Loucy (cell line): ENCODE measurements at regions not wholly inside any gene's neighbourhood (a gene's known extent, or its start where the extent isn't known, plus 50 kb on each side); places are given as distances from the start of the nearest gene placed in this dataset.

Experiments
- H2AFZ ChIP-seq: fragments of 200-600 bp; sonication (generic); 2 replicates; pipeline ENCODE4 v1.6.0; 2016; ENCODE audit warnings: antibody characterized with exemption, mild to moderate bottlenecking, low read length, moderate library complexity
- H3F3A ChIP-seq: fragments of 200-600 bp; 2 replicates; pipeline ENCODE4 v1.6.0; 2016; ENCODE audit warnings: antibody characterized with exemption, low read depth, mild to moderate bottlenecking
- H3K27me3 ChIP-seq: fragments of 200-600 bp; sonication (generic); 2 replicates; pipeline ENCODE4 v1.6.1; 2014; ENCODE audit warnings: low read length, mild to moderate bottlenecking; ENCODE audit not compliant: insufficient read depth, poor library complexity, severe bottlenecking
- H3K36me3 ChIP-seq: fragments of 200-600 bp; sonication (generic); 2 replicates; pipeline ENCODE4 v1.6.1; 2016; ENCODE audit warnings: low read length; ENCODE audit not compliant: insufficient read depth
- H3K4me1 ChIP-seq: fragments of 200-600 bp; sonication (generic); 2 replicates; pipeline ENCODE4 v1.5.1; 2014; ENCODE audit warnings: low read length, mild to moderate bottlenecking; ENCODE audit not compliant: insufficient read depth, poor library complexity, severe bottlenecking
- H3K4me2 ChIP-seq: fragments of 200-600 bp; sonication (generic); 2 replicates; pipeline ENCODE4 v1.6.0; 2014; ENCODE audit warnings: antibody characterized with exemption, low read length, low read depth, mild to moderate bottlenecking; ENCODE audit not compliant: poor library complexity, severe bottlenecking
- H3K4me3 ChIP-seq: fragments of 200-600 bp; sonication (generic); 2 replicates; pipeline ENCODE4 v1.5.1; 2014; ENCODE audit warnings: low read length, mild to moderate bottlenecking, mixed read lengths; ENCODE audit not compliant: poor library complexity, severe bottlenecking
- H3K79me2 ChIP-seq: fragments of 200-600 bp; sonication (generic); 2 replicates; pipeline ENCODE4 v1.6.1; 2014; ENCODE audit warnings: low read length; ENCODE audit not compliant: insufficient read depth
- H3K9ac ChIP-seq: fragments of 200-600 bp; sonication (generic); 2 replicates; pipeline ENCODE4 v1.6.0; 2014; ENCODE audit warnings: mild to moderate bottlenecking, low read depth, low read length, moderate library complexity; ENCODE audit not compliant: poor library complexity, severe bottlenecking
- H3K9me2 ChIP-seq: fragments of 200-600 bp; sonication (generic); replicated peaks from 2 replicates; pipeline ENCODE4 v1.6.1; 2016; ENCODE audit warnings: low read depth, low read length, mixed read lengths
- H3K9me3 ChIP-seq: fragments of 200-600 bp; sonication (generic); 2 replicates; pipeline ENCODE4 v1.6.1; 2014; ENCODE audit warnings: mild to moderate bottlenecking, antibody characterized with exemption, low read length, low read depth; ENCODE audit not compliant: insufficient read depth
- H4K20me1 ChIP-seq: fragments of 200-600 bp; sonication (generic); 2 replicates; pipeline ENCODE4 v1.6.0; 2014; ENCODE audit warnings: antibody characterized with exemption, low read length, mild to moderate bottlenecking; ENCODE audit not compliant: insufficient read depth, poor library complexity, severe bottlenecking
- EZH2phosphoT487 ChIP-seq: fragments of 200-600 bp; IDR thresholded peaks from 2 replicates; pipeline ENCODE4 v1.6.1; 2018; ENCODE audit warnings: antibody characterized with exemption, mild to moderate bottlenecking, moderate library complexity, borderline replicate concordance
- TF ChIP-seq, protein P1 (sequence below): fragments of 200-600 bp; sonication (generic); conservative IDR thresholded peaks from 2 replicates; pipeline ENCODE4 v1.5.1; 2014; ENCODE audit warnings: mild to moderate bottlenecking, antibody characterized with exemption, low read length

DNA sequence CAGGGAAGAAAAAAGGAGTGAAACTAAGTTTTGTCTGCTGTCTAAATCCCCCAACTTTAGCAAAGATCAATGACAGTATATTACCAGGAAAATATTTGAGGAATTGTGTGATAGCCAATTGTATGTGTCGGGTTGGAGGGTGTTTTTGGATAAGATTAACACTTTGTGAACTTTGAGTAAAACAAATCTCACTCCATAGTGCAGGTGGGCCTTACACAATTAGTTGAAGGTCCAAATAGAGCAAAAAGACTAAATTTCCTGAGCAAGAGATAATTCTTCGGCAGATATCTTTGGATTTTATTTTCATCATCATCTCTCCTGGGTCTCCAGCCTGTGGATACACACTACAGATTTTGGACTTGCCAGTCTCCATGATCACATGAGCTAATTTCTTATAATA, 152.8 kb upstream of the CWC22 start:
- Histone ChIP-seq H3K4me1 (no peaks in the 10 kb centered on the region), H3K27me3 (no peaks in the 10 kb centered on the region), H3K9me3 (no peaks in the 10 kb centered on the region), H3K9ac (no peak overlapping the region), H3K4me2 (no peak overlapping the region), H3K4me3 (no peak overlapping the region), H3F3A (no peaks in the 10 kb centered on the region), H2AFZ (no peak overlapping the region), H3K36me3 (no peaks in the 10 kb centered on the region), H4K20me1 (no peaks in the 10 kb centered on the region), H3K9me2 (no peaks in the 10 kb centered on the region), H3K79me2 (no peaks in the 10 kb centered on the region)
- no peak for TF ChIP-seq EZH2phosphoT487
- TF ChIP-seq, protein P1, sequence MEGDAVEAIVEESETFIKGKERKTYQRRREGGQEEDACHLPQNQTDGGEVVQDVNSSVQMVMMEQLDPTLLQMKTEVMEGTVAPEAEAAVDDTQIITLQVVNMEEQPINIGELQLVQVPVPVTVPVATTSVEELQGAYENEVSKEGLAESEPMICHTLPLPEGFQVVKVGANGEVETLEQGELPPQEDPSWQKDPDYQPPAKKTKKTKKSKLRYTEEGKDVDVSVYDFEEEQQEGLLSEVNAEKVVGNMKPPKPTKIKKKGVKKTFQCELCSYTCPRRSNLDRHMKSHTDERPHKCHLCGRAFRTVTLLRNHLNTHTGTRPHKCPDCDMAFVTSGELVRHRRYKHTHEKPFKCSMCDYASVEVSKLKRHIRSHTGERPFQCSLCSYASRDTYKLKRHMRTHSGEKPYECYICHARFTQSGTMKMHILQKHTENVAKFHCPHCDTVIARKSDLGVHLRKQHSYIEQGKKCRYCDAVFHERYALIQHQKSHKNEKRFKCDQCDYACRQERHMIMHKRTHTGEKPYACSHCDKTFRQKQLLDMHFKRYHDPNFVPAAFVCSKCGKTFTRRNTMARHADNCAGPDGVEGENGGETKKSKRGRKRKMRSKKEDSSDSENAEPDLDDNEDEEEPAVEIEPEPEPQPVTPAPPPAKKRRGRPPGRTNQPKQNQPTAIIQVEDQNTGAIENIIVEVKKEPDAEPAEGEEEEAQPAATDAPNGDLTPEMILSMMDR: no peak

DNA sequence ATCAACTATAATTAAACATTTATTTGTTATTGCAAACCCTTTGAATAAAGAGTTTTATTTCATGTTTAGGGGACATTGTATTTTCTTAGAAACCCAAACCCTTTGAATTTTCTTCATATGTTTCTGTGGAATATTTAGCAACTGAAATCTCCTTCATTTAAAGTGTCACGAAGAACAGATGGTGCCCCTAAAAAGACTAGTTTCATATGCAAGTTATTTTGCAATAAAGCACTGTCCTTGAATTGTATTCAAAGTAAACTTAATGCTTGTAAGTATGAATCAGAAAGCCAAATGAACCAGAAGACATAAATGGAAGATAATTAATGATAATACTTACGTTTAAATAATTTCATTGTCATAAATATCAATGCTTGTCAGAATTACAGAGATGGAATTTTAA, 151.9 kb upstream of the CWC22 start:
- Histone ChIP-seq H3K36me3 (no peaks in the 10 kb centered on the region), H2AFZ (no peak overlapping the region), H3K9me2 (no peaks in the 10 kb centered on the region), H3K4me1 (no peaks in the 10 kb centered on the region), H3K79me2 (no peaks in the 10 kb centered on the region), H3F3A (no peaks in the 10 kb centered on the region), H3K9me3 (no peaks in the 10 kb centered on the region), H3K4me3 (no peak overlapping the region), H3K27me3 (no peaks in the 10 kb centered on the region), H3K4me2 (no peak overlapping the region), H4K20me1 (no peaks in the 10 kb centered on the region), H3K9ac (no peak overlapping the region)
- TF ChIP-seq, protein P1: no peak
- no peak for TF ChIP-seq EZH2phosphoT487

DNA sequence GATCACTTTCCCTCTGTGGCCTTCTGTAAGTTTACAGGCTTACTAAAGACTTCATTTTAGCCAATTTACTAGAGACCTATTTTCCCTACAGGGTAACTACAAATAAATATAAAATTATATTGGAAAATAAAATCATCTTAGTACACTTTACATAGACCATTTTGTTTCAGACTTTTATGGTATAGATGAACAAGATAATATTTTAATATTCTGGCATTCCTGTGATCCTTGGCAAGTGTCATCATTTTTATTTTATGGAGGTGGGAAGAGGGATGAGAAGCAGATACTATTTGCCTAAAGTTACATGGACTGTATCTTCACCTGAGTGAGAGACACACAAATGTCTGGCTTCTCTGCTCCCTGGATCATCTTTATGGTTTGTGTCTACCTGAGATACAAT, 149.6 kb upstream of the CWC22 start:
- H3K4me2 ChIP-seq: no peak overlapping the region
- no peaks in the 10 kb centered on the region for H3K9me3 ChIP-seq
- no peaks in the 10 kb centered on the region for H3F3A ChIP-seq
- no peaks in the 10 kb centered on the region for H4K20me1 ChIP-seq
- no peak for TF ChIP-seq EZH2phosphoT487
- TF ChIP-seq, protein P1: no peak
- H3K4me3 ChIP-seq: no peak overlapping the region
- no peak overlapping the region for H3K9ac ChIP-seq
- no peaks in the 10 kb centered on the region for H3K27me3 ChIP-seq
- H2AFZ ChIP-seq: no peak overlapping the region
- H3K4me1 ChIP-seq: no peaks in the 10 kb centered on the region
- no peaks in the 10 kb centered on the region for H3K79me2 ChIP-seq
- no peaks in the 10 kb centered on the region for H3K36me3 ChIP-seq
- no peaks in the 10 kb centered on the region for H3K9me2 ChIP-seq
